HG02870 (cell line): ENCODE measurements at regions not wholly inside any gene's neighbourhood (a gene's known extent, or its start where the extent isn't known, plus 50 kb on each side); places are given as distances from the start of the nearest gene placed in this dataset.

Experiments used
- ATAC-seq: cut with Tn5 transposase; IDR thresholded peaks from one replicate; pipeline ENCODE4 v1.9.1; 2021; ENCODE audit warnings: mild to moderate bottlenecking, moderate library complexity; ENCODE audit not compliant: unreplicated experiment

GRCh38 chr5:96584712-96585111 lies 77.5 kb upstream of the CAST start:
- ATAC-seq = no peak

- no peak for ATAC-seq
Measured at GRCh38 chr5:96588539-96588938, 73.6 kb upstream of the CAST start.

GRCh38 chr5:96590796-96591195 lies 71.4 kb upstream of the CAST start:
- no peak for ATAC-seq

GRCh38 chr5:96595300-96596090 lies 66.7 kb upstream of the CAST start:
- peak; percentile 50 for ATAC-seq

- no peak for ATAC-seq
Measured at GRCh38 chr5:96597438-96598020, 64.6 kb upstream of the CAST start.

GRCh38 chr5:96601200-96601599 lies 61.0 kb upstream of the CAST start:
- ATAC-seq = no peak

GRCh38 chr5:96601715-96602244 lies 60.4 kb upstream of the CAST start:
- ATAC-seq = peak; percentile 72

- no peak for ATAC-seq
Measured at GRCh38 chr5:96602776-96603175, 59.4 kb upstream of the CAST start.

- ATAC-seq = no peak
Measured at GRCh38 chr5:96605144-96605837, 56.9 kb upstream of the CAST start.

- no peak for ATAC-seq
Measured at GRCh38 chr5:96609369-96609768, 52.8 kb upstream of the CAST start.

GRCh38 chr5:96610747-96611146 lies 51.4 kb upstream of the CAST start:
- no peak for ATAC-seq

- no peak for ATAC-seq
Measured at GRCh38 chr5:96611946-96612345, 50.2 kb upstream of the CAST start.
